ENCODE measurements at regions not wholly inside any gene's neighbourhood (a gene's known extent, or its start where the extent isn't known, plus 50 kb on each side); places are given as distances from the start of the nearest gene placed in this dataset.

- DNase-seq (ENCODE audit: low spot score) = no peak
Observed at GRCh38 chr4:115770046-115770543, 656.7 kb upstream of the NDST4 start.

GRCh38 chr4:115769396-115769795, 656.0 kb upstream of the NDST4 start:
- no peak for DNase-seq (ENCODE audit: low spot score)

GRCh38 chr4:115763051-115763450, 649.6 kb upstream of the NDST4 start:
- no peak for DNase-seq (ENCODE audit: low spot score)

- no peak for DNase-seq (ENCODE audit: low spot score)
Observed at GRCh38 chr4:115759231-115759630, 645.8 kb upstream of the NDST4 start.

- DNase-seq (ENCODE audit: low spot score) = no peak
Observed at GRCh38 chr4:115749404-115749803, 636.0 kb upstream of the NDST4 start.

- DNase-seq (ENCODE audit: low spot score) = no peak
Observed at GRCh38 chr4:115740806-115741205, 627.4 kb upstream of the NDST4 start.

GRCh38 chr4:115729739-115730266, 616.4 kb upstream of the NDST4 start:
- DNase-seq (ENCODE audit: low spot score) = no peak

GRCh38 chr4:115723621-115724020, 610.2 kb upstream of the NDST4 start:
- DNase-seq (ENCODE audit: low spot score) = no peak

GRCh38 chr4:115720611-115721010, 607.2 kb upstream of the NDST4 start:
- DNase-seq (ENCODE audit: low spot score) = no peak

GRCh38 chr4:115711575-115711974, 598.2 kb upstream of the NDST4 start:
- DNase-seq (ENCODE audit: low spot score) = no peak

- no peak for DNase-seq (ENCODE audit: low spot score)
Observed at GRCh38 chr4:115688961-115689360, 575.5 kb upstream of the NDST4 start.

- no peak for DNase-seq (ENCODE audit: low spot score)
Observed at GRCh38 chr4:115687052-115687755, 573.8 kb upstream of the NDST4 start.

GRCh38 chr4:115678425-115678941, 565.1 kb upstream of the NDST4 start:
- no peak for DNase-seq (ENCODE audit: low spot score)

GRCh38 chr4:115675719-115676118, 562.3 kb upstream of the NDST4 start:
- DNase-seq (ENCODE audit: low spot score) = no peak

- no peak for DNase-seq (ENCODE audit: low spot score)
Observed at GRCh38 chr4:115674485-115674884, 561.1 kb upstream of the NDST4 start.

GRCh38 chr4:115671581-115671980, 558.2 kb upstream of the NDST4 start:
- DNase-seq (ENCODE audit: low spot score) = no peak

GRCh38 chr4:115670930-115671329, 557.5 kb upstream of the NDST4 start:
- no peak for DNase-seq (ENCODE audit: low spot score)

- no peak for DNase-seq (ENCODE audit: low spot score)
Observed at GRCh38 chr4:115668396-115668795, 555.0 kb upstream of the NDST4 start.

- no peak for DNase-seq (ENCODE audit: low spot score)
Observed at GRCh38 chr4:115664285-115664684, 550.9 kb upstream of the NDST4 start.

- no peak for DNase-seq (ENCODE audit: low spot score)
Observed at GRCh38 chr4:115660465-115660864, 547.0 kb upstream of the NDST4 start.

GRCh38 chr4:115657991-115658650, 544.7 kb upstream of the NDST4 start:
- no peak for DNase-seq (ENCODE audit: low spot score)

- DNase-seq (ENCODE audit: low spot score) = no peak
Observed at GRCh38 chr4:115655626-115656025, 542.2 kb upstream of the NDST4 start.

- DNase-seq (ENCODE audit: low spot score) = no peak
Observed at GRCh38 chr4:115648786-115649185, 535.4 kb upstream of the NDST4 start.
